GM23338 (cell line): ENCODE measurements at regions not wholly inside any gene's neighbourhood (a gene's known extent, or its start where the extent isn't known, plus 50 kb on each side); places are given as distances from the start of the nearest gene placed in this dataset.

Source experiments
- ATAC-seq: fragments of 200-7000 bp; cut with Tn5 transposase; 3 replicates; pipeline ENCODE4 v1.9.1; 2020
- DNase-seq: peaks from one replicate; pipeline ENCODE4 v3.0.0-alpha.2; 2015; ENCODE audit warnings: low spot score
- H2AFZ ChIP-seq: fragments of 200-600 bp; sonication (generic); 2 replicates; pipeline ENCODE4 v1.8.0; 2016; ENCODE audit warnings: antibody characterized with exemption, mild to moderate bottlenecking, moderate library complexity
- H3F3A ChIP-seq: fragments of 200-600 bp; sonication (generic); replicated peaks from 2 replicates; pipeline ENCODE4 v1.8.0; 2017; ENCODE audit warnings: antibody characterized with exemption, mixed run types, low read depth
- H3K27ac ChIP-seq: fragments of 200-600 bp; sonication (generic); 2 replicates; pipeline ENCODE4 v1.6.1; 2016; ENCODE audit warnings: low read depth
- H3K27me3 ChIP-seq: fragments of 200-600 bp; sonication (generic); 2 replicates; pipeline ENCODE4 v1.8.0; 2016; ENCODE audit warnings: mild to moderate bottlenecking, mixed run types, moderate library complexity; ENCODE audit not compliant: insufficient read depth
- H3K36me3 ChIP-seq: fragments of 200-600 bp; sonication (generic); 2 replicates; pipeline ENCODE4 v1.8.0; 2016; ENCODE audit warnings: mild to moderate bottlenecking; ENCODE audit not compliant: insufficient read depth
- H3K4me1 ChIP-seq: fragments of 200-600 bp; sonication (generic); 2 replicates; pipeline ENCODE4 v1.8.0; 2016; ENCODE audit warnings: mild to moderate bottlenecking, moderate library complexity; ENCODE audit not compliant: insufficient read depth
- H3K4me2 ChIP-seq: fragments of 200-600 bp; sonication (generic); 2 replicates; pipeline ENCODE4 v1.7.1; 2017; ENCODE audit warnings: mixed run types
- H3K4me3 ChIP-seq: fragments of 200-600 bp; sonication (generic); 2 replicates; pipeline ENCODE4 v1.6.1; 2016; ENCODE audit warnings: mixed run types
- H3K79me2 ChIP-seq: fragments of 200-600 bp; sonication (generic); replicated peaks from 2 replicates; pipeline ENCODE4 v1.8.0; 2017; ENCODE audit warnings: mild to moderate bottlenecking; ENCODE audit not compliant: insufficient read depth
- H3K9me2 ChIP-seq: fragments of 200-600 bp; sonication (generic); 2 replicates; pipeline ENCODE4 v1.8.0; 2017; ENCODE audit not compliant: insufficient read depth
- H4K20me1 ChIP-seq: fragments of 200-600 bp; sonication (generic); replicated peaks from 2 replicates; pipeline ENCODE4 v1.8.0; 2017; ENCODE audit warnings: mild to moderate bottlenecking; ENCODE audit not compliant: insufficient read depth
- H3K27ac Mint-ChIP-seq: 2 replicates; pipeline ENCODE4 v1.8.0; 2020; ENCODE audit warnings: inconsistent platforms, mild to moderate bottlenecking, moderate library complexity, mixed read lengths
- H3K27me3 Mint-ChIP-seq: 3 replicates; pipeline ENCODE4 v1.8.0; 2022; ENCODE audit warnings: low read depth, mild to moderate bottlenecking, moderate library complexity, mixed read lengths, inconsistent platforms; ENCODE audit not compliant: insufficient read depth, poor library complexity
- H3K36me3 Mint-ChIP-seq: 3 replicates; pipeline ENCODE4 v1.8.0; 2021; ENCODE audit warnings: low read depth, mild to moderate bottlenecking, inconsistent platforms, moderate library complexity, mixed read lengths
- H3K4me1 Mint-ChIP-seq: 3 replicates; pipeline ENCODE4 v1.8.0; 2020; ENCODE audit warnings: mild to moderate bottlenecking, inconsistent platforms, mixed read lengths
- H3K4me3 Mint-ChIP-seq: 3 replicates; pipeline ENCODE4 v1.8.0; 2021; ENCODE audit warnings: moderate library complexity, mild to moderate bottlenecking, inconsistent platforms, mixed read lengths
- H3K9me3 Mint-ChIP-seq: 3 replicates; pipeline ENCODE4 v1.8.0; 2020; ENCODE audit warnings: moderate library complexity, mild to moderate bottlenecking, inconsistent platforms, mixed read lengths
- CREB1 ChIP-seq: fragments of 250-450 bp; sonication (Bioruptor Pico); IDR thresholded peaks from 2 replicates; pipeline ENCODE4 v1.5.0; 2020; ENCODE audit warnings: low read depth, mild to moderate bottlenecking, moderate library complexity
- EZH2 ChIP-seq: fragments of 200-600 bp; sonication (generic); IDR thresholded peaks from one replicate; pipeline ENCODE4 v1.8.0; 2017; ENCODE audit warnings: antibody characterized with exemption, mild to moderate bottlenecking, low read depth; ENCODE audit not compliant: unreplicated experiment
- EZH2phosphoT487 ChIP-seq: fragments of 200-600 bp; sonication (generic); IDR thresholded peaks from one replicate; pipeline ENCODE4 v1.8.1; 2018; ENCODE audit warnings: antibody characterized with exemption; ENCODE audit not compliant: unreplicated experiment
- JUNB ChIP-seq: IDR thresholded peaks from one replicate; pipeline ENCODE4 v1.6.1; 2016; ENCODE audit warnings: antibody characterized with exemption; ENCODE audit not compliant: unreplicated experiment
- NANOG ChIP-seq: IDR thresholded peaks from 2 replicates; pipeline ENCODE4 v1.6.1; 2016; ENCODE audit warnings: antibody characterized with exemption, borderline replicate concordance
- POLR2AphosphoS5 ChIP-seq: IDR thresholded peaks from 2 replicates; pipeline ENCODE4 v1.6.1; 2016; ENCODE audit warnings: antibody characterized with exemption, low read depth
- STAT1 ChIP-seq: IDR thresholded peaks from one replicate; pipeline ENCODE4 v1.6.1; 2016; ENCODE audit warnings: antibody characterized with exemption; ENCODE audit not compliant: unreplicated experiment
- ZNF114 ChIP-seq: fragments of 250-450 bp; sonication (Bioruptor Pico); IDR thresholded peaks from 2 replicates; pipeline ENCODE4 v1.5.0; 2020; ENCODE audit warnings: mild to moderate bottlenecking, moderate library complexity
- ZNF331 ChIP-seq: fragments of 250-450 bp; sonication (Bioruptor Pico); IDR thresholded peaks from 2 replicates; pipeline ENCODE4 v1.5.0; 2020; ENCODE audit warnings: low read depth, mild to moderate bottlenecking, moderate library complexity
- TF ChIP-seq, protein P1 (sequence below), 2 experiments: fragments of 200-600 bp in 1 of 2; sonication (generic) in 1 of 2; conservative IDR thresholded peaks; 2 replicates each; pipeline versions ENCODE4 v1.5.1 to v1.6.1; 2016 to 2017; ENCODE audit warnings: antibody characterized with exemption in 2 of 2, low read depth in 2 of 2, mild to moderate bottlenecking in 2 of 2, moderate library complexity in 1 of 2
- TF ChIP-seq, protein P2 (sequence below): IDR thresholded peaks from one replicate; pipeline ENCODE4 v1.6.1; 2018; ENCODE audit warnings: antibody characterized with exemption; ENCODE audit not compliant: unreplicated experiment
- TF ChIP-seq, protein P3 (sequence below): fragments of 250-450 bp; sonication (Bioruptor Pico); IDR thresholded peaks from 2 replicates; pipeline ENCODE4 v1.5.0; 2020; ENCODE audit warnings: mild to moderate bottlenecking, moderate library complexity
- TF ChIP-seq, protein P4 (sequence below): IDR thresholded peaks from 2 replicates; pipeline ENCODE4 v1.6.1; 2016; ENCODE audit warnings: antibody characterized with exemption

DNA sequence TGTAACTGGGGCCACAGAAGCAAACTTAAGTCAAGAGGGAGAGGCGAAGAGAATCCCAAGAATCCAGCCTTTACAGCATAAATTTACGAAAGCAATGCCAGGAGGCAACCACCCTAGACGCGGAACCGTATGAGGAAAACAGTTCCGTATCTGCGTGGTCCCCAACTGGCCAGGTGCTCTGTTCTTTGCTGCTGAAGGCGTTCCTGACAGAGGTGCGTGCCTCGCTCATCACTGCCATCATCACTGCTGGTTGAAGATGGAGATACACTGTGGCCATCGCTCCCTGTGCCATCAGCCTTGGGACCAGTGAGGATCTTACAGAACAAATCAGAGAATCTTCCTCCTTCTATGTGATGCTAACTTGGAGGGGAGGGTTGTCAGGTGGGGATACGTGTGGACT, 270.5 kb upstream of the B3GAT1 start:
- H3K4me3 ChIP-seq = no peak overlapping the region
- H3K36me3 Mint-ChIP-seq = no peaks in the 10 kb centered on the region
- DNase-seq (no peak), ATAC-seq (no peak)
- no peaks in the 10 kb centered on the region for H3K9me3 Mint-ChIP-seq
- H3K27ac Mint-ChIP-seq = no peak overlapping the region
- H3K27me3 ChIP-seq = no peaks in the 10 kb centered on the region
- H3K4me2 ChIP-seq = no peak overlapping the region
- H3K4me3 Mint-ChIP-seq = no peak overlapping the region
- H2AFZ ChIP-seq = no peak overlapping the region
- H3K27ac ChIP-seq = no peak overlapping the region
- no peaks in the 10 kb centered on the region for H3K9me2 ChIP-seq
- H4K20me1 ChIP-seq = no peaks in the 10 kb centered on the region
- no peaks in the 10 kb centered on the region for H3K36me3 ChIP-seq
- no peaks in the 10 kb centered on the region for H3F3A ChIP-seq
- no peaks in the 10 kb centered on the region for H3K79me2 ChIP-seq
- TF ChIP-seq CREB1 (CRISPR knock-in tag) = no peak
- TF ChIP-seq ZNF114 = no peak
- no peak for TF ChIP-seq ZNF331
- TF ChIP-seq EZH2phosphoT487 = no peak
- no peak for TF ChIP-seq JUNB
- no peak for TF ChIP-seq STAT1
- TF ChIP-seq NANOG = no peak
- TF ChIP-seq, protein P1, sequence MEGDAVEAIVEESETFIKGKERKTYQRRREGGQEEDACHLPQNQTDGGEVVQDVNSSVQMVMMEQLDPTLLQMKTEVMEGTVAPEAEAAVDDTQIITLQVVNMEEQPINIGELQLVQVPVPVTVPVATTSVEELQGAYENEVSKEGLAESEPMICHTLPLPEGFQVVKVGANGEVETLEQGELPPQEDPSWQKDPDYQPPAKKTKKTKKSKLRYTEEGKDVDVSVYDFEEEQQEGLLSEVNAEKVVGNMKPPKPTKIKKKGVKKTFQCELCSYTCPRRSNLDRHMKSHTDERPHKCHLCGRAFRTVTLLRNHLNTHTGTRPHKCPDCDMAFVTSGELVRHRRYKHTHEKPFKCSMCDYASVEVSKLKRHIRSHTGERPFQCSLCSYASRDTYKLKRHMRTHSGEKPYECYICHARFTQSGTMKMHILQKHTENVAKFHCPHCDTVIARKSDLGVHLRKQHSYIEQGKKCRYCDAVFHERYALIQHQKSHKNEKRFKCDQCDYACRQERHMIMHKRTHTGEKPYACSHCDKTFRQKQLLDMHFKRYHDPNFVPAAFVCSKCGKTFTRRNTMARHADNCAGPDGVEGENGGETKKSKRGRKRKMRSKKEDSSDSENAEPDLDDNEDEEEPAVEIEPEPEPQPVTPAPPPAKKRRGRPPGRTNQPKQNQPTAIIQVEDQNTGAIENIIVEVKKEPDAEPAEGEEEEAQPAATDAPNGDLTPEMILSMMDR (conservative IDR thresholded peaks at IDR 0.05; ENCODE audit: low read depth in 2 of 2) = no peak
- TF ChIP-seq, protein P2, sequence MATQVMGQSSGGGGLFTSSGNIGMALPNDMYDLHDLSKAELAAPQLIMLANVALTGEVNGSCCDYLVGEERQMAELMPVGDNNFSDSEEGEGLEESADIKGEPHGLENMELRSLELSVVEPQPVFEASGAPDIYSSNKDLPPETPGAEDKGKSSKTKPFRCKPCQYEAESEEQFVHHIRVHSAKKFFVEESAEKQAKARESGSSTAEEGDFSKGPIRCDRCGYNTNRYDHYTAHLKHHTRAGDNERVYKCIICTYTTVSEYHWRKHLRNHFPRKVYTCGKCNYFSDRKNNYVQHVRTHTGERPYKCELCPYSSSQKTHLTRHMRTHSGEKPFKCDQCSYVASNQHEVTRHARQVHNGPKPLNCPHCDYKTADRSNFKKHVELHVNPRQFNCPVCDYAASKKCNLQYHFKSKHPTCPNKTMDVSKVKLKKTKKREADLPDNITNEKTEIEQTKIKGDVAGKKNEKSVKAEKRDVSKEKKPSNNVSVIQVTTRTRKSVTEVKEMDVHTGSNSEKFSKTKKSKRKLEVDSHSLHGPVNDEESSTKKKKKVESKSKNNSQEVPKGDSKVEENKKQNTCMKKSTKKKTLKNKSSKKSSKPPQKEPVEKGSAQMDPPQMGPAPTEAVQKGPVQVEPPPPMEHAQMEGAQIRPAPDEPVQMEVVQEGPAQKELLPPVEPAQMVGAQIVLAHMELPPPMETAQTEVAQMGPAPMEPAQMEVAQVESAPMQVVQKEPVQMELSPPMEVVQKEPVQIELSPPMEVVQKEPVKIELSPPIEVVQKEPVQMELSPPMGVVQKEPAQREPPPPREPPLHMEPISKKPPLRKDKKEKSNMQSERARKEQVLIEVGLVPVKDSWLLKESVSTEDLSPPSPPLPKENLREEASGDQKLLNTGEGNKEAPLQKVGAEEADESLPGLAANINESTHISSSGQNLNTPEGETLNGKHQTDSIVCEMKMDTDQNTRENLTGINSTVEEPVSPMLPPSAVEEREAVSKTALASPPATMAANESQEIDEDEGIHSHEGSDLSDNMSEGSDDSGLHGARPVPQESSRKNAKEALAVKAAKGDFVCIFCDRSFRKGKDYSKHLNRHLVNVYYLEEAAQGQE = no peak
- TF ChIP-seq POLR2AphosphoS5 = no peak
- TF ChIP-seq, protein P3, sequence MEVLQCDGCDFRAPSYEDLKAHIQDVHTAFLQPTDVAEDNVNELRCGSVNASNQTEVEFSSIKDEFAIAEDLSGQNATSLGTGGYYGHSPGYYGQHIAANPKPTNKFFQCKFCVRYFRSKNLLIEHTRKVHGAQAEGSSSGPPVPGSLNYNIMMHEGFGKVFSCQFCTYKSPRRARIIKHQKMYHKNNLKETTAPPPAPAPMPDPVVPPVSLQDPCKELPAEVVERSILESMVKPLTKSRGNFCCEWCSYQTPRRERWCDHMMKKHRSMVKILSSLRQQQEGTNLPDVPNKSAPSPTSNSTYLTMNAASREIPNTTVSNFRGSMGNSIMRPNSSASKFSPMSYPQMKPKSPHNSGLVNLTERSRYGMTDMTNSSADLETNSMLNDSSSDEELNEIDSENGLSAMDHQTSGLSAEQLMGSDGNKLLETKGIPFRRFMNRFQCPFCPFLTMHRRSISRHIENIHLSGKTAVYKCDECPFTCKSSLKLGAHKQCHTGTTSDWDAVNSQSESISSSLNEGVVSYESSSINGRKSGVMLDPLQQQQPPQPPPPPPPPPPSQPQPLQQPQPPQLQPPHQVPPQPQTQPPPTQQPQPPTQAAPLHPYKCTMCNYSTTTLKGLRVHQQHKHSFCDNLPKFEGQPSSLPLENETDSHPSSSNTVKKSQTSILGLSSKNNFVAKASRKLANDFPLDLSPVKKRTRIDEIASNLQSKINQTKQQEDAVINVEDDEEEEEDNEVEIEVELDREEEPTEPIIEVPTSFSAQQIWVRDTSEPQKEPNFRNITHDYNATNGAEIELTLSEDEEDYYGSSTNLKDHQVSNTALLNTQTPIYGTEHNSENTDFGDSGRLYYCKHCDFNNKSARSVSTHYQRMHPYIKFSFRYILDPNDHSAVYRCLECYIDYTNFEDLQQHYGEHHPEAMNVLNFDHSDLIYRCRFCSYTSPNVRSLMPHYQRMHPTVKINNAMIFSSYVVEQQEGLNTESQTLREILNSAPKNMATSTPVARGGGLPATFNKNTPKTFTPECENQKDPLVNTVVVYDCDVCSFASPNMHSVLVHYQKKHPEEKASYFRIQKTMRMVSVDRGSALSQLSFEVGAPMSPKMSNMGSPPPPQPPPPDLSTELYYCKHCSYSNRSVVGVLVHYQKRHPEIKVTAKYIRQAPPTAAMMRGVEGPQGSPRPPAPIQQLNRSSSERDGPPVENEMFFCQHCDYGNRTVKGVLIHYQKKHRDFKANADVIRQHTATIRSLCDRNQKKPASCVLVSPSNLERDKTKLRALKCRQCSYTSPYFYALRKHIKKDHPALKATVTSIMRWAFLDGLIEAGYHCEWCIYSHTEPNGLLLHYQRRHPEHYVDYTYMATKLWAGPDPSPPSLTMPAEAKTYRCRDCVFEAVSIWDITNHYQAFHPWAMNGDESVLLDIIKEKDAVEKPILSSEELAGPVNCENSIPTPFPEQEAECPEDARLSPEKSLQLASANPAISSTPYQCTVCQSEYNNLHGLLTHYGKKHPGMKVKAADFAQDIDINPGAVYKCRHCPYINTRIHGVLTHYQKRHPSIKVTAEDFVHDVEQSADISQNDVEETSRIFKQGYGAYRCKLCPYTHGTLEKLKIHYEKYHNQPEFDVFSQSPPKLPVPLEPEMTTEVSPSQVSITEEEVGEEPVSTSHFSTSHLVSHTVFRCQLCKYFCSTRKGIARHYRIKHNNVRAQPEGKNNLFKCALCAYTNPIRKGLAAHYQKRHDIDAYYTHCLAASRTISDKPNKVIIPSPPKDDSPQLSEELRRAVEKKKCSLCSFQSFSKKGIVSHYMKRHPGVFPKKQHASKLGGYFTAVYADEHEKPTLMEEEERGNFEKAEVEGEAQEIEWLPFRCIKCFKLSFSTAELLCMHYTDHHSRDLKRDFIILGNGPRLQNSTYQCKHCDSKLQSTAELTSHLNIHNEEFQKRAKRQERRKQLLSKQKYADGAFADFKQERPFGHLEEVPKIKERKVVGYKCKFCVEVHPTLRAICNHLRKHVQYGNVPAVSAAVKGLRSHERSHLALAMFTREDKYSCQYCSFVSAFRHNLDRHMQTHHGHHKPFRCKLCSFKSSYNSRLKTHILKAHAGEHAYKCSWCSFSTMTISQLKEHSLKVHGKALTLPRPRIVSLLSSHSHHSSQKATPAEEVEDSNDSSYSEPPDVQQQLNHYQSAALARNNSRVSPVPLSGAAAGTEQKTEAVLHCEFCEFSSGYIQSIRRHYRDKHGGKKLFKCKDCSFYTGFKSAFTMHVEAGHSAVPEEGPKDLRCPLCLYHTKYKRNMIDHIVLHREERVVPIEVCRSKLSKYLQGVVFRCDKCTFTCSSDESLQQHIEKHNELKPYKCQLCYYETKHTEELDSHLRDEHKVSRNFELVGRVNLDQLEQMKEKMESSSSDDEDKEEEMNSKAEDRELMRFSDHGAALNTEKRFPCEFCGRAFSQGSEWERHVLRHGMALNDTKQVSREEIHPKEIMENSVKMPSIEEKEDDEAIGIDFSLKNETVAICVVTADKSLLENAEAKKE = no peak
- TF ChIP-seq EZH2 = no peak
- TF ChIP-seq, protein P4, sequence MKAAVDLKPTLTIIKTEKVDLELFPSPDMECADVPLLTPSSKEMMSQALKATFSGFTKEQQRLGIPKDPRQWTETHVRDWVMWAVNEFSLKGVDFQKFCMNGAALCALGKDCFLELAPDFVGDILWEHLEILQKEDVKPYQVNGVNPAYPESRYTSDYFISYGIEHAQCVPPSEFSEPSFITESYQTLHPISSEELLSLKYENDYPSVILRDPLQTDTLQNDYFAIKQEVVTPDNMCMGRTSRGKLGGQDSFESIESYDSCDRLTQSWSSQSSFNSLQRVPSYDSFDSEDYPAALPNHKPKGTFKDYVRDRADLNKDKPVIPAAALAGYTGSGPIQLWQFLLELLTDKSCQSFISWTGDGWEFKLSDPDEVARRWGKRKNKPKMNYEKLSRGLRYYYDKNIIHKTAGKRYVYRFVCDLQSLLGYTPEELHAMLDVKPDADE = no peak
- peaks cover 2% of the 10 kb centered on the region for H3K27me3 Mint-ChIP-seq
- peaks cover 7% of the 10 kb centered on the region for H3K4me1 ChIP-seq
- no peaks in the 10 kb centered on the region for H3K4me1 Mint-ChIP-seq
